CD4-positive, alpha-beta T cell treated with Interleukin-17A for 1 hour (primary cell): ENCODE measurements at regions not wholly inside any gene's neighbourhood (a gene's known extent, or its start where the extent isn't known, plus 50 kb on each side); places are given as distances from the start of the nearest gene placed in this dataset.
"Not testable (repeated sequence)": the region's sequence is repeated elsewhere in the genome, so short reads cannot be mapped to it uniquely, and the experiment has no call there.

ENCODE experiments used
- DNase-seq: peaks from one replicate; pipeline ENCODE4 v3.0.0-alpha.2; 2020

GRCh38 chr2:146748046-146748445 lies 1096.8 kb upstream of the ACVR2A start:
- DNase-seq = no peak

GRCh38 chr2:146741260-146741659 lies 1103.6 kb upstream of the ACVR2A start:
- no peak for DNase-seq

- DNase-seq = no peak
These were observed 1110.0 kb upstream of the ACVR2A start for GRCh38 chr2:146734821-146735190.

DNA sequence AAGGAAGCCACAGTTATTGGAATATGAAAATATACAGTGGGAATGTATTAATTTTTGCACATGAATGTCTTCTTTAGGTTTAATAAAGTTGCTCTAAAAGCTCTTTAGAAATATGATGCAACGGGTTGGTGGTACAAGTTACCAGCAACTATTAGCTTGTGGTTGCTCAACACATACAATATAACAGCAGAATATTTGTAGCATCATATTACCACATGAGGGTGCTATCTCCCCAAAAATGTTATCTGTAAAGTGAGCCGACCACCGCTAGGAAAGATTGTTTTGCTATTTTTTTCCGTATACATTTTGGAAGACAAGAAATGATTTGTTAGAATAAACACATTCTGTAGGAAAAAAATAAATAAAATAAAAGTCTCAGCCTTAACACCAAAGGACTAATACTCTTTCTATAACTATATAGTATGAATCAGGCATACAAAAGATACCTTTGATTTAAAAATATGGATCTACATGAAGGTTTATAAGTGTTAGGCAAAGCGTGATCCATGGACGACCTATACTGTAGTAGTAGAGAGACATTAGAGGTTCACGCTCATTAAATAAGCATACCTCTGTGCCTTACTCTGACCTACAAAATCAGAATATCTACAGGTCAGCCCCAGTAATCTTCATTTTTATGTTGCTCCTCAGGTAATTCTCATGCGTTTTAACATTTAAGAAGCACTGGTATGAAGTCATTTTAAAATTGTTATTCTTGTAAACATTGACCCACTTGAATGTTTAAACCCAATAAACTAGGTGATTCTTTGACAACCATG lies 1110.6 kb upstream of the ACVR2A start:
- DNase-seq = peak; percentile 13

DNA sequence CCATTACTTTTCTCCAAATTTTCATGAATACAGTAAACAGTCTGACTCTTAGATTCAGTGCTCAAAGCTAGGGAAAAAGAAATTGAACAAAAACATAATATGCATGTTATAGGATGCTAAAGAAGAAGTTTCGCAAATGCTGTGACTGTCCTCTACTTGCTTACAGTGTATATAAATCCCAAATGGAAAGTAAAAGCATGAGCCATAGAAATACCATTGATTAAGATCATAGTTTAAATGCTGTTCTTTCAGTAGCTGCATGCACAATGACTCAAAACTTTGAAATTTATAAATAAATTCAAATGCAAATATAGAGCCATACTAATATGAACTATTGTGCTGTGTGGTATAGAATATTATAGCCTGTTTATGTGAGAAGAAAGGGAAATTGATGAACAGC lies 1113.9 kb upstream of the ACVR2A start:
- no peak for DNase-seq

DNA sequence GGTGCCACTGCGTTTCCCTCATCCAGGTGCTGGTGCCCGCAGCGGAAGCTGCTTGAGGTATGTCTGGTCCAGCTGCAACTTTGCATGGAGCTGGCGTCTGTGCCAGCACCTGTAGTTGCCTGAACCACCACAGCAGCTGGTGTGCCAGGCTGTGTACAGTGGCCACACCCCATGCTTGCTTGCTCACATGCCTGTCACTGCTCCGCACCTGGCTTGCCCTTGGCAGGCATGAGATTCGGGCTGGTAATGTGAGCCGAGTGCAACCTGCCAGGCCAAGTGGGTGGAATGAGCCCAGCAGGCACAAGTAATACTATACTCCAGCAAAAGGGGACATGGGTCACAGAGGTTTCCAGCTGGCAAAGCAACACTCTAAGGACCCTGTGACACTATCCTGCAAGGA lies 1123.3 kb upstream of the ACVR2A start:
- DNase-seq = no peak

GRCh38 chr2:146720170-146720569 lies 1124.7 kb upstream of the ACVR2A start:
- no peak for DNase-seq

GRCh38 chr2:146716591-146716990 lies 1128.2 kb upstream of the ACVR2A start:
- no peak for DNase-seq

DNA sequence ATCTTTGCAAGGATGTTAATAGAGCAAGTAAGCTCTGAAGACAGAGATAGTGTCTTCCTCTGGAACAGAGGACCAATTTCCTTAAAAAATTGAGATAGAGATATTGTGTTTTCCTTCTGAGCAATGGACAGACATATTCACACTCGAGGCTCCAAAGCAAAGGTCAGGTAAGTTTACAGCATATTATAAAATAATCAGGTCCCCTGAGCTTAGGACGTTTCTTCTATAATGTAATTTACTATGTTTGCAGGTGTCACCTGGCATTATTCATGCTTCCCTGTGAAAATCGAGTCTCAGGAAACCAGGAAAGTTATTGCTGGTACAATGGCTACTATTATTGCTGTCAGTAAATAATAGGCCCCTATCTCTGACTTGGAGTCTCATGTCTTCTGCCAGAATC lies 1135.8 kb upstream of the ACVR2A start:
- DNase-seq = no peak

- DNase-seq = no peak
These were observed 1143.6 kb upstream of the ACVR2A start for GRCh38 chr2:146701183-146701582.

DNA sequence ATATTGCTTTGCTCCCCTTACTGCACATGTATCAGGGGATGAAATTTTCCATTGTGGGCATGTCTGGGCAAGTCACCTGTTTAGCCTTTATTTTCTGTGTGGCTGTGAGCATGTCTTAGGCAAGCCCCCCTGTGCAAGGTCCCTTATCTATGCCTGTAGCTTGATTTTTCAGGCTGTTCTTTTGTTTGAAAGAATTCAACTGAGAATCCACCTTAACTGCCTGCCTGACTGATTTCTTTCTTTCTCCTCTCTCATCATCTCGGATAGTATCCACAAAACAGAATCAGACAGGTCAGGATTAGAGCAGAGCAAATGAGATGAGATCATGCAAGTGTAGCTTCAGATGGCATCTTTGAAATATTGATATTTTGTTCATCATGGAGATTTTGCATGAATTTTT lies 1147.5 kb upstream of the ACVR2A start:
- DNase-seq = no peak

DNA sequence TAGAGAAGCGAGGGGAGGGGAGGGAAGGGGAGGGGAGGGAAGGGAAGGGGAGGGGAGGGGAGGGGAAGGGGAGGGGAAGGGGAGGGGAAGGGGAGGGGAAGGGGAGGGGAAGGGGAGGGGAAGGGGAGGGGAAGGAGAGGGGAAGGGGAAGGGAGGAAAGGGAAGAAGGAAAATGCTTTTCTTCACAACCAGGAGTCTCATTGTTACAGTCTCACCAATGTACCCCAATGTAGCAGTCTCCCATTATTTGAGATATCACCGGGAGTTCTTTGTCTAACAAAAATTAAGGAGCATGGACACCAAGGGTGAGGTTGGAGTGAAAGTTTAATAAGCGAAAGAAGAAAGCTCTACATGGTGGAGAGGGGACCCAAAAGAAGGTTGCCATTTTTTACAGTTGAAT lies 1148.0 kb upstream of the ACVR2A start:
- not testable (repeated sequence) for DNase-seq

DNA sequence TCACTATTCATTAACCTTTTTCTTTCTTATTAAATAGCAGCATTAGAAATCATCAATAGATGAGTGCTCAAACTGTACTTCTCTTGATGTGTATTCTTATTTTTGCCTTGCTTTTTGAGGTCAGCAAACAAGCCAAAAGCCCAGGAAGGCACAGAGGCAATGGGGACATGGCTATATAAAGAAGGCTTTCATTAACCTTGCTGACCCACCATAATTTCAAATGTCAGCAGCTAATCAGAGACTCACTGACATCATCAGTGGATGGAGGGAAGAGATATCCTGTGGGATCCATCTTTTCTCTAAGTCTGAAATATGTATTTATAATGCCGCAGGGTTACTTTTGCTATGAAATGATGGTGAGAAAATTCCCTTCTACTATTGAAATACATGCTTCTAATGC lies 1162.8 kb upstream of the ACVR2A start:
- no peak for DNase-seq

DNA sequence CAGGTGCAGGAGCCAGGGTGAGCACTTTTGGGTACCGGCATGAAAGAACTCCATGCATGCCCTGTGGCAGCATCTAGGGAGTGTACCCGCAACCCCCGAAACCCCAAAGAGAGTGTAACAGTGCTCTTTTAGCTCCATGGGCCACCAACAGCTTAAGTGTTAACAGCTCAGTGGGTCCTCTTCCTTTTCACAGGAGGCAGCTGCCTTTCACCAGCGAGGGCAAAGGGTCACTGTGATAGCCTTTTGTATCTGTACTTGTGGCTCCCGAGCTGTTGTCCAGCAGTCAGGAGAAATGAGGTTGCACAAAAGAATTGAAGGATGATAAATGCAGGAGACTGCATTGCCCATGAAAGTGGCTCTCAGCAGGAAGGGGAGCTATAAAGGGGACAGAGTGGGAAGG lies 1166.3 kb upstream of the ACVR2A start:
- no peak for DNase-seq

- no peak for DNase-seq
These were observed 1167.5 kb upstream of the ACVR2A start for GRCh38 chr2:146677280-146677679.

GRCh38 chr2:146669735-146670134 lies 1175.1 kb upstream of the ACVR2A start:
- DNase-seq = no peak

DNA sequence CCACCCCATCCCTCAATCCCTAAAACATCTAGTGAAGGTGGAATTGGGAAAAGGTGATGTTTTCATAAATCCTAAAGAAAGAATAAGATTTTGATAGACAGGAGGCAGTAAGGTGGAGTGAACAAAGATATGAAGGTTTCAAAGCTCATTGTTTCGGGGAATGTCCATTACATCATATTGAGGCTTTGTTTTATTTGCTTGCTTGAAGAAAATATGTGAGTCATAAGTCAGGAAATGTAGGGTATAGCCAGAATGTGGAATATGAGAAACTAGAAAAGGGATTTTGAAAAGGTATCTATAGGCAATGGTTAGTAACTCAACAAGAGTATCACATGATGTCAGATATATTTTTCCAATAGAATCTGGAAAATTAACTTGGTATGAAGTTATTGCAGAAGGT lies 1178.5 kb upstream of the ACVR2A start:
- DNase-seq = no peak

DNA sequence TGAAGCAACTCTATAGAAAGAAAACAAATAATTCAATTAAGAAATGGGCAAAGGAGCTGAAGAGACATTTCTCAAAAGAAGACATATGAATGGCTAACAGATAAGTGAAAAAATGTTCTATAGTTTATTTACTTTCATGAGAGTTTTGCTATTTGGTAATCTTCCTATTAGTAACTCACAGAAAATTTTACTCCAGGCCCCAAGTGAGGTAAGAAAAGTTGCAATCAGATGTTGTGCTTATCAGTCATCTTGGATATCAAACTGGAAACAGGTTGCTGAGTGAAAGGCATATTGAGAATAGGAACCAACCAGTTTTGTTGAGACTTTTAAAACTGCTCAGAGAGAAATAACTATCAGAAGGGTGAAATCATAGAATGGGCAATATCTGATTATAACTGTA lies 1179.0 kb upstream of the ACVR2A start:
- no peak for DNase-seq

- no peak for DNase-seq
These were observed 1183.2 kb upstream of the ACVR2A start for GRCh38 chr2:146661473-146662096.

- DNase-seq = no peak
These were observed 1184.9 kb upstream of the ACVR2A start for GRCh38 chr2:146659976-146660375.

- no peak for DNase-seq
These were observed 1192.5 kb upstream of the ACVR2A start for GRCh38 chr2:146652311-146652710.

DNA sequence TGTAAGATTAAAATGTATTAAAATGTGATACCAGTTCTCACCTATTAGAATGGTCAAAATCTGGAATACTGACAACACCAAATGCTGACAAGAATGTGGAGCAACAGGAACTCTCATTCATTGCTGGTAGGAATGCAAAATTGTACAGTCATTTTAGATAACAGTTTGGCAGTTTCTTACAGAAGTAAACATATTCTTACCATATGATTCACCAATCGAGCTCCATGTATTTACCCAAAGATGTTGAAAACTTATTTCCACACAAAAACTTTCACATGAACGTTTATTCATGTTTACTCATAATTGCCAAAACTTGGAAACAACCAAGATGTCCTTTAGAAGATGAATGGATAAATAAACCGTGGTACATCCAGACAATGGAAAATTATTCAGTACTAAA lies 1193.5 kb upstream of the ACVR2A start:
- DNase-seq = no peak

DNA sequence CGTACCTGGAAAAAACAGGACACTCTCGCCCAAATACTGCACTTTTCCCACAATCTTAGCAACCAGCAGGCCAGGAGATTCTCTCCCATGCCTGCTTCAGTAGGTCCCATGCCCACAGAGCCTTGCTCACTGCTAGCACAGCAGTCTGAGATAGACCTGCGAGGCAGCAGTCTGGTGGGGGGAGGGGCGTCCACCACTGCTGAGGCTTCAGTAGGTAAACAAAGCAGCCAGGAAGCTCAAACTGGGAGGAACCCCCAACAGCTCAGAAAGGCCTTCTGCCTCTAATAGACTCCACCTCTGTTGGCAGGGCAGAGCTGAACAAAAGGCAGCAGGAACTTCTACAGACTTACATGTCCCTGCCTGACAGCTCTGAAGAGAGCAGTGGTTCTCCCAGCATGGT lies 1202.8 kb upstream of the ACVR2A start:
- no peak for DNase-seq

DNA sequence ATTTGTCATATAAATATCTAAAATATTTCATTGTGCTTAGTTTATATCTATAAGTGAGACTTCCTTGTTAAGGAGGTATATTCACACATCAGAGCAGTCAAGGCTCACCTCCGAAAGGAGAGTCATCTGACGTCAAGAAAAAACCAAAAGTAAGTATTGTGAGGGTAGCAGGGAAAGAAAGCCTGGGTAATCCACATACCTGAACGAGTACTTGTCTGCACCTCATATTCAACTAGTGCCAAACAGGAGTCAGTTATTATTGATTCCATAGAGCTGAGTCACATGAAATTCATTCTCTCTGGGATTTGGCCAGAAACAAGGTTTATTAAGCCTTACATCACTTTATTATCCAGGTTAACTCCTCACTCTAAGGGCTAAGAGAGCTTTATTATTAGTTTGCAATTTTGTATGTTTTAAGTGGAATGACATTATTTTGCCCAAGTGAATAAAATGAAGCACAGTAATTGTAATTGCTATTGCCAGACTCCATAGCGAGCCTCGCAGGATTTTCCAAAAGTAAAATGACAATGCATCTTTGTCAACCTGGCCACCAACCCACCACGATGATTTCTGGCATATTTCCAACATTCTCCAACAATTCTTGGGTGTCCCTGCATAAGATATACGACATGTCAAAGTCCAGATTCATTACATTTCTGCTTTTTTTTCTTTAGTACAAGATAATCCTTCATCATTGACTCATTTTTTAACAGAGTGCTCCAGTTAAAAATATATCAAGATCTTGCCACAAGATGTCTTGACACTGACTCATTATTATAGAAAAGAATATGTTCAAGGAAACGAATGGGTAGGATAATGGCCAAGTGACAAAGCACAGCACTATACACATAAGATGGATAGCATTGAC lies 1210.4 kb upstream of the ACVR2A start:
- DNase-seq = no peak
